HG03095 (cell line): ENCODE measurements at regions not wholly inside any gene's neighbourhood (a gene's known extent, or its start where the extent isn't known, plus 50 kb on each side); places are given as distances from the start of the nearest gene placed in this dataset.

ENCODE experiments used
- ATAC-seq: cut with Tn5 transposase; IDR thresholded peaks from one replicate; pipeline ENCODE4 v1.9.1; 2021; ENCODE audit warnings: moderate library complexity; ENCODE audit not compliant: unreplicated experiment

- no peak for ATAC-seq
Observed at GRCh38 chr6:164842085-164842484, 467.3 kb downstream of the C6orf118 start.

GRCh38 chr6:164838068-164838615 lies 471.3 kb downstream of the C6orf118 start:
- ATAC-seq, result no peak

- no peak for ATAC-seq
Observed at GRCh38 chr6:164836486-164836885, 472.9 kb downstream of the C6orf118 start.

GRCh38 chr6:164832410-164832809 lies 477.0 kb downstream of the C6orf118 start:
- no peak for ATAC-seq

- no peak for ATAC-seq
Observed at GRCh38 chr6:164827537-164827936, 481.9 kb downstream of the C6orf118 start.

DNA sequence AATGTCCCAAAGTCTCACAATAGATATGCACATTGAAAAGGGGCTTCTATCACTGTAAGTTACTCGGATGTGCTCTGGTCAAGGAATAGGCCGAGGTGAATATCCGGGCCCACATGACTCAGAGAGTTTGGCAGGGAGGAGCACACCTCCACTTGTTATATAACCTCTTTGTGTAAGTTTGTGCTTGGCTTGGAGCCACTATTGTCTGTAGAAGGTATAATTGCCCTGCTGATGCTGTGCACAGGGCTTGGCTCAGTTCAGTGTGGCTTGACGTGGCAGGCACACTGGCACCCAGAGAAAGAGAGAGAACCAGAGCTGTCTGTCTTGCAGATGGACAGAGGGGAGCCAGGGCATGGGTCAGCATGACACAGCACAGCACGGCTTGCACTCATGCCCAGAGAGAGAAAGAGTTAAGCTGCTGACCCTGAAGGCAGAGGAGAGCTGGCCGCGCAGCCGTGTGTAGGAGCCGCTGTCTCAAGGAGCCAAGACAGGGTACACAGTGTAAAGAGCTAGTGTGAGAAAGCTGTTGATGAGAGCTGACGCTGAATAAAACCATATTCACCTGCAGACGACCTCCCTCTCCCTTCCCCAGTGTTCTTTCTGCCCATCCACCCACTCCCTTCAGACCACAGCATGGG lies 482.5 kb downstream of the C6orf118 start:
- no peak for ATAC-seq

DNA sequence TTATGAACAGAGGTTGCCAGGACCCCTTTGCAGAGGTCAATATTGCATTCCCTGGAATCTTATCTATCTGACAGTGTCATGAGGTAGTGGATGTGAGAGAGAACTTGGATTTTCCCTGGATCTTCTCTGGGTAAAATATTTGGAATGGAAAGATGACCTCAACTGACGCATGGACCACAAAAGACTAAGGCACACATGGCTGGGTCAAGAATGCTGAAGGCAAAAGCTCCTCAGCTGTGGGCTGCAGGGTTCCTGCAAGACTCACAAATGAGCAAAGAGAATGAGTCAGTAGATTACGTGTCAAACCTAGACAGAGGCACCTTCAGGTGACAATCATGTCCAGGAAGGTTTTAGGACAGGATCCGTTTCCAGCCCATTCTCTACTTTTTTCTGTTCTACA lies 484.0 kb downstream of the C6orf118 start:
- ATAC-seq, result no peak

GRCh38 chr6:164817662-164818061 lies 491.7 kb downstream of the C6orf118 start:
- no peak for ATAC-seq

DNA sequence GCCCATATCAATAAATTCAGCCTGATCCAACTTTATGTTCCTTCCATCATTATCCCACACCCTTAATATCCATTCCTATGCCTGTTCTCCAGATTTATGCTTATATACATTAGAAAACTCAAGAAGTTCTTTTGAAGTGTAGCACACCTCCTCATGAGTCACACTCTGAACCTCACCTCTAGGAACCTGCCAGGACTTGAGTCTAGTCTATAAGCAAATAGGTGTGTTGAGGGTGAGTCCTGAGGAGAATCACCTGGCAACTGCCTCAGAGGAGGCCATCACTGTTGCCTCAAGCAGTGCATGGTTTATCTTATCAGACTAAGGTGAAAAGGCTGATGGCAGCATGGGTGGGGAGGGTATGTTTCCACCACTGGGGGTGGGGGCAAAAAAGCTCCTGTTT lies 496.7 kb downstream of the C6orf118 start:
- no peak for ATAC-seq

GRCh38 chr6:164807125-164807524 lies 502.3 kb downstream of the C6orf118 start:
- no peak for ATAC-seq

DNA sequence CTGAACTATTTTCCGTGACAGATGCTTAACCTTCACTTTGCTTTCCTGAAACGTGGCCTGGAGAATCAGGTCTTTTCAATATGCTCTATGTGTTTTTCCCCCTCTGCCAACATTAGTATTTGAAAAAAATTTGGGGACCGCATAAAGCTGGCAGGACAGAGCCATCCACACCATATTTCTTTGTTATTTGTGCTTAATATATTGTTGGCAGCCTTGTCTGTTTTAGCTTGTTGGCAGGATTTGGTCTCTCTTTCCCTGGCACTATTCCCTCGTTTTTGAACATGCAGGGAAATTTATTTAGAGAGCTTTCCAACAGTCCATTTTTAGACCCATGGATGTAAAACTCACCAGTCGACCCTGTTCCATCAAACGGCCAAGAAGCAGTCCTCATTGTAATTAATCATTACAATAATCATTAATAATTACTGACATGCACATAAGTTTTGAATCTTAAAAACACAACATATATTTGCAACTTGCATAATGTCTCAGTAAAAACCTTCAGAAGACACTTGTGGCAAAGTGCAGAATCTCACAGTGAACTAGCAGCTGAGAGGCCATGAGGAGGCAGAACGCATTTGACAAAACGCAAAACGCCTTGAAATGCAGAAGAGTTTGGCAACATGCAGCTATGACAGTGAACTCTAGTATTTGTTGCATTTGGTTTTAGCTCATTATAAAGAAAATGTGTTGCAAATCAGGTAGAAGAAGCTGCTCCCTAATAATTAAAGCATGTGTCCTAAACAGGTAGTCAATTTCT lies 514.2 kb downstream of the C6orf118 start:
- no peak for ATAC-seq

- ATAC-seq, result no peak
Observed at GRCh38 chr6:164792666-164793065, 516.7 kb downstream of the C6orf118 start.

DNA sequence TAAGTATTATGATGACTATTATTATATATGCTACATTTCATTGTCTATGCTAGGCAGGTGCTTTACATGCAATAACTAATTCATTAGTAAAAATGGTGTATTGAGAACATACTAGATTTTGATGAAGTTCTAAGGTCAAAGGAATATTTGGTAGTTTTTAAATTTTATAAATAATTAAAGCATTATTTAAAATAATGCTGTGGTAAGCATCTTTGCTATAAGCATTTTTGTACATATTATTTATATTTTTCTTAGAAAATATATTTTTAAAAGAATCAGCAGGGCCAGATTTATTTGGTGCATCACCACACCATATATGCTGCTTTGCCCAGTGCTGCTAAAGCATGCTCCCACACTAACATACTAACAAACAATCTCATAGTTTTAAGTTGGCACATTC lies 517.9 kb downstream of the C6orf118 start:
- ATAC-seq, result no peak

DNA sequence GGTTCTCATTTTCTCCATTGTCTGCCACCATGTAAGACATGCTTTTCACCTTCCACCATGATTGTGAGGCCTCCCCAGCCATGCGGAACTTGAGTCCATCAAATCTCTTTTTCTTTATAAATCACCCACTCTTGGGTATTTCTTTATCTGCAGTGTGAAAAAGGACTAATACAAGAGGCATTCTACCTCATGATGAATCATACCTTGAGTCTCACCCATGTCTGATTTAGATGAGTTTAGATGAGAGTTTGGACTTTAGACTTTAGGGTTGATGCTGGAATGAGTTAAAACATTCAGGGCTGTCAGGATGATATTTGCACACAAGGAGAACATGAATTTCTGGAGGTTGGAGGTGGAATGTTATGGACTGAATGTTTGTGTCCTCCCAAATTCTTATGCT lies 545.6 kb downstream of the C6orf118 start:
- ATAC-seq, result no peak

DNA sequence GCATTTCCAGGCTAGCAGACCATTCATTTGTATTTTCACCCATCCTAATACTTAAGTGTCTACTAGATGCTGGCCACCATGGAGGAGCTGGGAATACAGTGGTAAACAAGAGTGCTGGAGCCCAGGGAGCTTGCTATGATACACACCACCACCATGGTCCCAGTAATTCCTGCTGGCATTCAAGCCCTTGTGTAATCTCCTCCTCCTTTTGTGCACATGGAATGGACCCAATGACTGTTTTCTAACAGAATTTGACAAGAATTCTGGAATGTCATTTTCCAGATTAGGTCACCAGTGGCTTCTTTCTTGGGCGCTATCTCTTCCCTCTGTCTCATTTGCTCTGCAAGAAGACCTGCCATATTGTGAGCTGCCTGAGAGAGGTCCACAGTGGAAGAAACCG lies 552.0 kb downstream of the C6orf118 start:
- ATAC-seq, result no peak

DNA sequence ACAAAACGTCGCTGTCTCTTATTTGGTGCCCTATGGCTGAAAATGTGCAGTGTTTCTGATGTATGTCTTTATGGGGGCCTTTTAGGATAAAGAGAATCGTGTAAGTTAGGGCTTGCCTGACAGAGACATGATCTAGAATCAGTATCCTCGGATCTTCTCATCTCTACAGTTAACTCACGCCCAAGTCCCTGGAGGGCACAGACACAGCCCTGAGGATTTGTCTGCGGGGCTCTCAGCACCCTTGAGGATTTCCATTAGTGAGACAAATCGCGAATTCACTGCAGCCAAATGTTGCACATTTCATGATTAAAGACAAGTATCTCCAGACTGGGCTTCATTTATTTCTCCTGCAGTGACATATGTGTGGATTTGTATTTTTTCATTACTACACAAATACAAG lies 552.7 kb downstream of the C6orf118 start:
- no peak for ATAC-seq

DNA sequence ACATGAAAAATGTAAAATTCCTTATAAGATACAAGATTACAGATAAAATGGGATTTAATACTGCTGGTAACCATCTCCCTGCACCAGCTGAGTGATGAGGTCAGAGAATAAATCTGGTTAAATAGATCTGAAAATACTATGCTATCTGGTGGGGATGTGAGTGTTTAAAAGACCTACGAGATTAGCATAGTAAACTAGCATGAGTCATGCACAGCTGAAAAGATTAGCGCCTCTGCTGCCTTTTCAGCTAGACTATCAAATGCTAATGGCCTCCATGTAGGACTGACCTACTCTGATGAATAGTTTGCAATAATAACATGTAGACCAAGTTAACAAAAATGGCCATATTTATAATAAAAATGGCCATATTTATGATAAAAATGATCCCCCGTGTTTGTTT lies 553.3 kb downstream of the C6orf118 start:
- ATAC-seq, result no peak

DNA sequence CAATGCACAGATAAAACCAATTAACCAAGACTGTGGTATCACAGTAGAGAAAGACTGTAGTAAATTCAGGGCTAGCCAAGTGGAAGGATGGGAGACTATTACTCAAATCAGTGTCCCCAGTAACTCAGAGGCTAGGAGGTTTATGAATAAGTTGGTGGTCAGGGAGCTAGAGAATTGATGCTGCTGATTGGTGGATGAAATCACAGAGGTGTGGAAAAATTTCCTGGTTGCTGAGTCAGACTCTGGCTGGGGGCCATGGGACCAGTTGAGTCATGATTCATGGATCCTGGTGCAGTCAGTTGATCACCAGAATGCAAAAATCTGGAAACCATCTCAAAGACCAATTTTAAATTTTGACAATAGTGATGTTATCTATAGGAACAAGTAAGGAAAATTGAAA lies 555.9 kb downstream of the C6orf118 start:
- ATAC-seq, result no peak

DNA sequence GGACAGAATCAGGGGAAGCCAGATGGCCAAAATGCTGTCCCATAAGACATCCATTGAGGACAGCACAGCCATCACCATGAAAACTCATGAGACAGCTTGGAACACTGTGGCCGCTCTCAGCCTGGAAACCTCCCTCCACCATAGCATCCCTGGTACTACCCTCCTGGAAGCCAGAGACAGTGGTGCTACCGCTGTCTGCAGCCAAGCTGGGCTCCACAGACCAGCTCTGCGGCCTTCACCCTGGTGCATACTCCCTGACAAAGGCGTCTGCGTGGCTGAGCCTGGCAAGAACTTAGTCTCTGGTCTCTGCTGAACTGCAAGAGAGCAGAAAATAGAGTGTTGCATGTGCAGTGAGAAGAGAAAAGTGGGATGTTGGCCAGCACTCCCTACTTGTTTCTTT lies 558.0 kb downstream of the C6orf118 start:
- ATAC-seq, result no peak

GRCh38 chr6:164750128-164750527 lies 559.3 kb downstream of the C6orf118 start:
- no peak for ATAC-seq

DNA sequence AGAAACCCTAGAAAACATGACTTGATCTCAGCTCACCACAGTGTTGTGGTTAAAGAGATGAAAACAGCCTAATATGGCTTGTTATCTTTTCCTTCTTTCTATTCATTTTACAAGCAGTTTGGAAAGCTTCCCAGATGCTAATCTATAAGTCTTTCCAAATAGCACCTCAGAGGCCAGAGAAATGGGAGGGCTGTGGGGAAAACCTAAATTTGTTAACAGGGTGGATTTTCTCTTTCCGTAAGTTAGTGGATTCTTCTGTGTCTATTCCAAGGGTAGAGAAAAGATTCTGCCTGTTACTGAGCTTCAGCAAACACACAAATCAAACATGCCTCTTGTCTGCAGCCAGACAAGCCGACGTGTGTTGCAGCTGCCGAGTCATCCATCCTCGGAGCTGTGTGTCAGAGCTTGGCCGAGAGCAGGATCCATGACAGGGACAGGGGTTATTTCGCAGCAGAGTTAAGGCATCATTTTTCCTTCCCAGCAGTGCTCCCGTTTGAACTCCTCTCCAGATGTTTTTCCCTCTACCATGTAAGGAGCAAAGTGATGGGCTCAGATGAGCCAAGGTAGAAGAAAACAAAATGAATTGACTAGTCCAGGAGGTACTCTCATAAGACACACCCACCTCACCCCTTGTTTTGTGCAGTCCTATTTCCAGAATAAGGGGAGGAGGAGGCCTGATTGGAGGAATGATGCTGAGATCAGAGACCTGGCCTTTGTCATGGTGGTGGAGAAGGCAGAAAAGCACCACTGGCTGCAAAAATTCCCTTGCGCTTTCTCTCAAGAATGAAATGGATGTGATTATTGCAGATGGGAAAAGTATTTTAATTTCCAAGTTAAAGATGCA lies 560.0 kb downstream of the C6orf118 start:
- no peak for ATAC-seq

DNA sequence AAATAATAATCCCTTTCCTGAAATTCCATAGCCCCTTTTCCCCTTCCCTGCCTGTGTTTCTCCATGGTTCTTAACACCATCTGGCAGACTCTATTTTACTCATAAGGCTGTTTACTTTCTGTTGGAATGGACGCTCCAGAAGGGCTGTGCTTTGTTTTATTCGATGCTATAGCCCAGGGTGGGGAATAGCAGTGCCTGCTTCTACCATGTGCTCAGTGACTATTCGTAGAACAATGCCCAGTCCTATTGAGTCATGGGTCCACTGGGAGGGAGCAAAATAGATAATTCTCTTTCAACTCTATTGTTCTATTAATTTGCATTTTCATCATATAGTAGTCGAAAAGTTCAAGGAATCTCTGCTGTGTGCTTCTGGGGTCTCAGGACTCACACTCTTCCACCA lies 565.1 kb downstream of the C6orf118 start:
- ATAC-seq, result no peak
